HG03039 (cell line): ENCODE measurements at regions not wholly inside any gene's neighbourhood (a gene's known extent, or its start where the extent isn't known, plus 50 kb on each side); places are given as distances from the start of the nearest gene placed in this dataset.

Experiments
- ATAC-seq: cut with Tn5 transposase; IDR thresholded peaks from one replicate; pipeline ENCODE4 v1.9.1; 2021; ENCODE audit warnings: mild to moderate bottlenecking, moderate library complexity; ENCODE audit not compliant: unreplicated experiment

GRCh38 chr9:79176014-79176697 is 395.6 kb upstream of the TLE4 start:
- ATAC-seq: no peak

- no peak for ATAC-seq
Observed at GRCh38 chr9:79184831-79185230, 386.9 kb upstream of the TLE4 start.

- ATAC-seq: no peak
Observed at GRCh38 chr9:79185866-79186265, 385.9 kb upstream of the TLE4 start.

GRCh38 chr9:79189511-79189924 is 382.2 kb upstream of the TLE4 start:
- ATAC-seq: no peak

- ATAC-seq: no peak
Observed at GRCh38 chr9:79193001-79193400, 378.8 kb upstream of the TLE4 start.

- no peak for ATAC-seq
Observed at GRCh38 chr9:79193501-79194223, 378.1 kb upstream of the TLE4 start.

GRCh38 chr9:79195879-79196278 is 375.9 kb upstream of the TLE4 start:
- no peak for ATAC-seq

GRCh38 chr9:79196606-79197005 is 375.2 kb upstream of the TLE4 start:
- ATAC-seq: no peak

GRCh38 chr9:79200336-79200735 is 371.4 kb upstream of the TLE4 start:
- no peak for ATAC-seq

GRCh38 chr9:79201636-79202035 is 370.1 kb upstream of the TLE4 start:
- no peak for ATAC-seq

GRCh38 chr9:79208791-79209396 is 362.9 kb upstream of the TLE4 start:
- no peak for ATAC-seq

GRCh38 chr9:79210541-79211243 is 361.1 kb upstream of the TLE4 start:
- no peak for ATAC-seq

GRCh38 chr9:79213417-79214125 is 358.2 kb upstream of the TLE4 start:
- ATAC-seq: no peak

- no peak for ATAC-seq
Observed at GRCh38 chr9:79215821-79216220, 355.9 kb upstream of the TLE4 start.

- no peak for ATAC-seq
Observed at GRCh38 chr9:79220251-79220650, 351.5 kb upstream of the TLE4 start.

- no peak for ATAC-seq
Observed at GRCh38 chr9:79220666-79221065, 351.1 kb upstream of the TLE4 start.

- no peak for ATAC-seq
Observed at GRCh38 chr9:79221084-79221483, 350.7 kb upstream of the TLE4 start.

- no peak for ATAC-seq
Observed at GRCh38 chr9:79222483-79222882, 349.3 kb upstream of the TLE4 start.

- no peak for ATAC-seq
Observed at GRCh38 chr9:79224672-79225433, 346.9 kb upstream of the TLE4 start.

- peak; percentile 74 for ATAC-seq
Observed at GRCh38 chr9:79233542-79233941, 338.2 kb upstream of the TLE4 start.
